ENCODE measurements at regions not wholly inside any gene's neighbourhood (a gene's known extent, or its start where the extent isn't known, plus 50 kb on each side); places are given as distances from the start of the nearest gene placed in this dataset.
"Not testable (repeated sequence)": the region's sequence is repeated elsewhere in the genome, so short reads cannot be mapped to it uniquely, and the experiment has no call there.

GRCh38 chr1:88330201-88330600 is 353.9 kb upstream of the PKN2 start:
- DNase-seq: no peak

DNA sequence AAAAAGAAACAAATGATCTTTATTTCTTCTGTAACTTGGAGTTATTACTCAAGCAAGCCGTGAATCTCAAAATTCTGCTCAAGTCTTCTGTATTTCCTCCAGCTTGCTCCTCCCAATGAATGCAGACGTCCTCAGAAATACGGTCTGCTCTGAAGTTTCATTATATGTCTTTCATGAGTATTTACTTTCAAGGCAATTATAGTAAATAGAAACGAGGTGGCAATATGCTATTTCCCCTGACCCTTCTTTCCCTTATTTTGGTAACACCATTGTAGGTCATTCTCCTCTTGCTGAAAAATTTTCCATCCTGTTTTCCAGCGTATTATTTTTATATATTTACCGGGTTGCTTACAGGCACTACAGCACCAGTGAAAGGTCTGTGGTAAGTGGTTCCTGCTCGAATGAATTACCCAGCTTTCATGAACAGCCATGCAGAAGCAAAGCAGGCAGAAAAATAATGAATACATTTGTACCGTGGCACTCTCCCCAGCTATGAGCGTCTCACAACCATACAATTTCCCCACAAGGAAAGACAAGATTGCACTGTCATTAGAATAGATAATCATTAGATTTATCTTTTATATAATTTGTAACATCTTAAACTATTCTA is 350.9 kb upstream of the PKN2 start:
- no peak for DNase-seq

DNA sequence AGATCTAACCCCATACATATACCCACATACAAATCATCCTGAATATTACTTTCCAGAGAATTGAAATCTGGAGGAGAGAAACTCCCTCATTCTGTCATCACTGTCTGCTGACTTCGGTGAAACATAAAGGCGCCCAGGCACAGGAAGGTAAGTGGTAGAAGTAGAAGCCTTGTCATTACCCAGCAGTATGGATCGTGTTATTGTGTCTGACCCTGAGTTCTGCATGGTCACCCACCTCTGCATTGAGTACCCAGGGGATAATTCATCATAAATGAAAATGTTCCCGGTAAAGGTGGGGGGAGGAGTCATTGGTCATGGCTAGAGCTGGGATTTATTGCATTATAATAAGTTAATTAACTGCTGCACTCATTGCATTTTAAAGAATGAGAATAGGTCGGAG is 342.6 kb upstream of the PKN2 start:
- no peak for DNase-seq

GRCh38 chr1:88342081-88342480 is 342.0 kb upstream of the PKN2 start:
- DNase-seq: not testable (repeated sequence)

DNA sequence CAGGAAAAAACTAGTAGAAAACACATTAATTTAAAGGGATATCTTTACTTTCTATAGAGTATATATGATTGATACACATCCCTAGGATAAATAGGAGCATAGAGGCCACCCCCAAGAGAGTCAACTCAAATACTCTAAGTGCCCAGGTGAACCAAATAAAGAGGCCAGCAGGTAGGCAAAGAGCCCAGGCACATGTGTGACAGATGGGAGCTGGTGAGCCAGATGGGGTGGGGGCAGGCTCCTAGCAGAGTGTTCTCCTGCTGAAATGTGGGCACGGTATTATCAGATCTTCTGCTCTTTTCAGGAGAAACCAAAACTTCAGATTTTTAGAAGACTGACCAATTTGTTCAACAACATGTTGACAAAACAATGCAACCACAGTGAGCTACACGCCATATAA is 333.4 kb upstream of the PKN2 start:
- DNase-seq: no peak

DNA sequence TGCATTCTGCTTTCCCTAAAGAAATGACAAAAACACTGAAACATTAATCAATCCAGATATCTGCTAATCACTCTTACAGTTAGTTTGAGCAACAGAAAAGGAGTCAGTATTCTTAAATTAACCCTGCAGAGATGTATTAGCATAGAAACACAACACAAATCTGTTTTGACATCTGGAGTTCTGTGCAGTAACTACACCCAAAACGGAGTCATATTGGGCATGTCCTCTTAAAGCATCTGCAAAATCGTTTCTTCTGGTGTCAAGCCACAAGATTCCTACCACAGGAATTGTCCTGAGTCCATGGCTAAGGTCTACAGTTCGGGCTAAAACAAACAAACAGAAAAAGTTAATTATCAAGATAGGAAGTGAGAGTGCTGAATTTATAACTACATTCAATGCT is 332.1 kb upstream of the PKN2 start:
- DNase-seq: no peak

DNA sequence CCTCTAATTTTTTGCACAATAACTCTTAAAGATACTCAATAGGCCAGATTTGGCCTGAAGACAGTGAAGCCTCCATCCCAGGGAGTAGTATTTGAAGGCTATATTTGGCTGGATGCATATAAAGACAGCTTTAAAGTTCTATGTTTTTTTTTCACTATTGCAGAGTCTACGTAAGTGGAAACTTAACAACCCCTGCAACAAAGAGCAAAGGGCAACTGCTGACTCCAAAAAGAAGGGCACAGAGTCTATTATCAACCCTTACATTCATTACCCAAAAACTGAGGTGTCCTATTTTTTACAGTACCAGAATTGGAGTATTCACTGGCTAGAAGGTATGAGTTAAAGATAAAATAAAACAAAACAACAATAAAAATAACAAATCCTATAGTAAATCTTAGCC is 329.8 kb upstream of the PKN2 start:
- DNase-seq: no peak

GRCh38 chr1:88357729-88358128 is 326.3 kb upstream of the PKN2 start:
- no peak for DNase-seq

- no peak for DNase-seq
Measured at GRCh38 chr1:88371436-88372023, 312.5 kb upstream of the PKN2 start.

DNA sequence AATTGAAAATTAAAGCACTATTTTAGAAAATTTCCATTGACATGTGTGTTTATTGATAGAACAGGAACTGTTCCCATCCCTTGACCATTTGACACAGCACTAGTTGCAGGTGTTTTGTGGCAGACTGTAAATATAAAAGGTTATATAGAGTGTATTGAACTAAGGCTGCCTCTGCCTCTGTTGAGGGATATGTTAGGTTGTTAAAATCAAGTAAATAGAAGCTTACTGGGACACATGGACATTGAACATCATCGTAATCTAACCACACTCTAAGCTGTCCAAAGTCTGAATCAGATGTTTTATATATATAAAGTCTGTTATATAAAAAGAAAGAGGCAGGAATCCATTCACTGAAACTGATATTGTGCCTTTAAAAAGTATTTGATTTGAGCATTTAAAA is 308.1 kb upstream of the PKN2 start:
- DNase-seq: no peak

DNA sequence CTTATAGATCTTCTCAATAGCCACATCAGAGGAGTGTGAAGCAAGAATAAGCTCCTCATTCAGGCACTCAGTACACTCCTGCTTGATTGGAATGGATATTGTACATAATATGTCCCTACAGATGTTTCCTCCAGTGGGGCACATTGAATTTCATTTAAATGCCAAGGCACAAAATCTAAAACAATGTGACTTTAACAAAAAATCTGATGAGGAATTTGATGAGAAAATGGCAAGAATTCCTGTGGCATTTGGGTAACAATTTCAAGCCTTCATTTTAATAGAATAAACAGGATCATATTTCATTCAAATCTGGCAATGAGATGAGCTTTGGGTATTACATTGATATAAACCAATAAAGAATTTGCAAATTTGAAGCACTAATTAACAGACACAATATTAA is 307.7 kb upstream of the PKN2 start:
- DNase-seq: no peak

- no peak for DNase-seq
Measured at GRCh38 chr1:88378560-88378959, 305.5 kb upstream of the PKN2 start.

DNA sequence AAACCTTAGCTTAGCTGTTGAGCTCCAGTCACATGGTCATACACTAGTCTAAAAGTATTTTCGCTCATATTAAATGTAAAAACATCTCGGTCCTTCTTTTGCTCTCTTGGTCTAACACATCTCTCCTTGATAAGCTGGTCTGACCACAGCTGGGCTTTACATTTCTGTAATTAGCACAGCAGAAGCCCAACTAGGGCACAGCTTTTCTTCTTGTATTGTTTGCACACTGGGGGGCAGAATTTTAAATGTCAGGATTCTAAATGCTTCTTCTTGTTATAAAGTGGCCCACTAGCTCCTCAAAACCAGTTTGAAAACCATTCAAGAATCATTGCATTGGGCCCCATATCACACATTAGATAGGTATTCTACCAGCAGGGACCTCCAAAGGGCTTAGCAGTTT is 289.1 kb upstream of the PKN2 start:
- DNase-seq: no peak

DNA sequence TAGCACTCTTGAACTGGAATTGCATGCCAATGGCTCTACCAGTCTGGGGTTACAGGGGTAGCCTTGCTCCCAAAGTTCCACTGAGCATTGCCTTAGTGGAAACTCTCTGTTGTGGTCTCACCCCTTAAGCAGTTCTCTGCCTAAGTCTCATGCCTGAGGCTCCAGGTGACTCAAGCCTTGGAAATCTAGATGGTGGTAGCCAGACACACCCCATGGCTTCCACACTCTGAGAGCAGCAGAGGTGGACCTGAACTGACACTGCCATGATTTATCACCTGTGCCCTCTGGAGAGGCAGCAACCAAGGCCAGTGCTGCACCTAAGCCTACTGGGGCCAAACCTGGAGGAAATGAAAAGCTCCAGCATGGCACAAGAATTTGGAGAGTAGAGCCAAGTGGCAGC is 285.7 kb upstream of the PKN2 start:
- DNase-seq: no peak

DNA sequence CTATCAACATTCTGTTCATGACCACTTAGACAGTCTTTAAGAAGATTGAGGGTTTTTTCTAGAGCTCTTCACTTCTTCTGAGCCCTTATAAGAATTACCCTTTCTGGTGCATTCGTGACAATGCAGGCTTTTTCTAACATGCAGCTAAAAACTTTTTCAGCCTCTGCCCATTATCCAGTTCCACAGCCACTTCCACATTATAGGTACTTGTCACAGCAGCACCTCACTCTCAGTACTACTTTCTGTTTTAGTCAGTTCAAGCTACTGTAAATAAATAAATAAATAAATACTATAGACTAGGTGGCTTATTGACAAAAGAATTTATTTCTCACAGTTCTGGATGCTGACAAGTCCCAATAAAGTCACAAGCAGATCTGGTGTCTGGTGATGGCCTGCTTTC is 284.4 kb upstream of the PKN2 start:
- DNase-seq: no peak

DNA sequence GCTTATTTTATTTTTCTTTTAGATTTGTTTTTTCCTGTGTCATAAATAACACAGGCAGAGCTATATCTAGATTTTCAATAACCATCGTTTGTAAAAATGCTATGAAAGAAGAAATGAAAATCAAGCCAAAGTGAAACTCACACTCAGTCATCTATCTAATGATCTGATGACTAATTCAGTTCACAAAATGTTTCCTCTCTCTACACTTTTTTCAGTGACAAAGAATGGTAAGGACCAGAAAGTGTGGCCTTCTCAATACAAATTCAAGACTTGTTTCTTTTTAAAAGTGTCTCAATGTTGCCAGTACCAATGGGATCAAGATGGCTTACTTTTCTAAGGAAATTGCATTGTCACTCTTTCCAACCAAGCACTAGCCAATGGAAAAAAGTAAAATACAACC is 282.8 kb upstream of the PKN2 start:
- DNase-seq: no peak

- DNase-seq: no peak
Measured at GRCh38 chr1:88404582-88404981, 279.5 kb upstream of the PKN2 start.

DNA sequence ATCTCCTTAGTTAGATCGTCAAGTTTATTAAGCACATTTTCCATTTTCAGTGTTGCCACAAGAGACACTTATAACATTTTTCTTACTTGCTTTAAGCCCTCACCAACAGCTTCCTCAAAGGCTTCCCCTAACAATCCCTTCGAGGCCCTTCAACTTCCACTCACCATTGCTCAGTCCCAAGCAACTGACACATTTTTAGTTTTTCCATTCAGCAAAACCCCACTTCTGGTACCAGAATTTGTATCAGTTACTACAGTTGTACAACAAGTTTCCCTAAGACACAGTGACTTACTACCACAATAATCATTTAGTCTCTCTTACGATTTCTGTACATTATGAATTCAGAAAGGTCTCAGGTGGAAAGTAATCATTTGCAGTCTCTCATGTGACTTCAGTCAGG is 276.8 kb upstream of the PKN2 start:
- no peak for DNase-seq

DNA sequence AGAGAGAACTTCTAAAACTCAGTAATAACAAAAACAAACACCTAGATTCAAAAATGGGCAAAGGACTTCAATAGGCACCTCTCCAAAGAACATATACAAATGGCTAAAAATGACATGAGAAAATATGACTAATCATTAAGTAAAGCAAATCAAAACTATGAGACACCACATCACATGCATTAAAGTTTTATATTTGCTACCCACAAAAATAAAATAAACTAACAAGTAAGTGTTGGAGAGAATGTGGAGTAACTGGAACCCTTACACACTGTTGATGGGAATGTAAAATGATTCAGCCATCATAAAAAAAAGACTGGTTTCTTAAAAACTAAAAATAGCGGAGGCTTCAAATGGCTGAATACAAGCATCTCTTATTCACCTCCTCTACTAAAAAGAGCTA is 262.1 kb upstream of the PKN2 start:
- DNase-seq: no peak

DNA sequence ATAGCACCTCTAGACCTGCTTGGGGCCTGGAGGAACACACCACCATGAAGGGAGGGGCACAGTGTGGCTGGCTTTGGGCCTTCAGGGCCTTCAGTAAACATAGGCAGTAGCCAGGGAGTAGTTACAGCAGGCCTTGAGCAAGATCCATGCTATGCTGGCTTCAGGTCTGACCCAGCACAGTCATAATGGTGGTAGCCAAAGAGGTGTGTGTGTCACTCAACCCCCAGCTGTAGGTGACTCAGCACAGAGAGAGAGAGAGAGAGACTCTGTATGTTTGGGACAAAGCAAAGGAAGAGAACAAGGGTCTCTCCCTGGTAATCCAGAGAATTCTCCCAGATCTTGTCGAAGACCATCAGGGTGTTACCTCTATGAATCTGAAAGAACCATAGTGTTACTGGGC is 250.5 kb upstream of the PKN2 start:
- DNase-seq: no peak

DNA sequence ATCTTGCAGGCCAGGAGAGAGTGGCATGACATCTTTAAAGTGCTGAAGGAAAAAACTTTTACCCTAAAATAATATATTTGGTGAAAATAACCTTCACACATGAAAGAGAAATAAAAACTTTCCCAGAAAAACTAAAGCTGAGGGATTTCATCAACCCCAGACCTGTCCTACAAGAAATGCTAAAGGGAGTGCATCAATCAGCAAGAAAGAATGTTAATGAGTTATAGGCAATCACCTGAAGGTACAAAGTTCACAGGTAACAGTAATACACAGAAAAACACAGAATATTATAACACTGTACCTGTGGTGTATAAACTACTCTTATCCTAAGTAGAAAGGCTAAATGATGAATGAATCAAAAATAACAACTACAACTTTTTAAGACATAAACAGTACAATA is 249.2 kb upstream of the PKN2 start:
- no peak for DNase-seq

DNA sequence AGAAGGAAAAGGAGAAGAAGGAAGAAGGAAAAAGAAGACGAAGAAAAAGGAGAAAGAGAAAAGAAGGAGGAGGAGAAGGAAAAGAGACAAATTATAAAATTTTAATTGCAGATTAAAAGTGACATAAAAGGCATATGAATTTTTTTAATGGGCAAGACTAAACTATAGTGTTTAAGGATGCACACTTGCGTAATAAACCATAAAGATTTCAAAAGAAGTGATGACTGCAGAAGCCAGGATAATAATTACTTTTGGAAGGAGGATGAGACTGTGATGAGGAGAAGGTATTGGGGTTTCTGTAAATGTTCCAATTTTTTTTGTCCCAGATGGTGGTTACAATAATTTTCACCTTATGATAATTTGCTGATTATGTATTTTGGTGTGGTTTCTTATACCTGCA is 243.1 kb upstream of the PKN2 start:
- DNase-seq: no peak

DNA sequence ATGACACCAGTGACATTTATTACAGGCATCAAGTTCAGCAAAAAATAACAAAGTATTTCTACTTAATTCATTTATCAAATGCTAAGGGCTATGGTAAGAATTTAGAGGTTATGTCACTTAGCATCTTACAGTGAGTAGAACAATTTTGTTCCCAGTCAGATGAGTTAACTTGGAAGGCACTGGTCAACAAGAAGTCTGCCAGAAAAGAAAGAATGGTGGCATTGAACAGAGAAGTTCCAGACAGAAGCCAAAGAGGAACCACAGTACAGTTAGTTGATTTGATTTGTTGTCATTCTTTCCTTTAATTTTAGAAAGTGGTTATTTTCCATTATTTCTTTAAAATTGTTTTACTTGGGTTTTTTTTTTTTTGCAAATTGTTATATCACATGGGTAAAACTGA is 232.2 kb upstream of the PKN2 start:
- DNase-seq: no peak

DNA sequence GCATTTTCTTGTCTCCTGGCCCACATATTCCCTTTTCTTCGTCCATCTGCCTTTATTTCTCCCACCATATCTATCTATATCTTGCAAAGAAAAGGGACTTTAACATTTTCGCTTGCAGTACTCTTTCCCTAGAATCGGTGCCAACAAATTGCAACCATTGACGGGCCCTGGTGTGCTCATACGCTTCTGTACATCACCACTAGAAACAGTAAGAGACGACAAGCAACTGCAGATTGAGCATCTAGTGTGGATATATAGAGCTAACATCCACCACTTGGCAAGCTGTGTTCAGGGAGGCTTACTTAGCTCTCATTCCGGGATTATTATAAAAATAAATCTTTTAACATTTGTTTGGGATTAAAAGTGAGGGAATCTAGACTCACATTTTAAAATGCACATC is 230.8 kb upstream of the PKN2 start:
- DNase-seq: no peak

DNA sequence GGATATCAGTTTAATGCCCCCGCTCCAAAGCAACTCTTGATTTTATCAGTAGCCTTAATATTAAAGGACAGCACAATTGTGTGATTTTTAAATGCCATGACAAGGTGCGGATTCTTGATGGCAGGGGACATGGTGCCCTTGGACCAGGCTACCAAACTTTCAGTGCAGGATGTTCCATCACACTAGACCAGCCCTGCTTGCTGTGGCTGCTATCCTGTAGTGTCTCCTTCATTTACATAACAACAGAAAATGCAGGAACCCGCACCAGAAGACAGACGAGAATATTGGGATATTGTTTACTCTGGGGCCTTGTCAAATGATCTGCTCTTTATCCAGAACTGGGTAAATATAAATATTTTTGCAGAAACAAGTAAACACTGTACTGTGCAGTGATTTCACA is 229.3 kb upstream of the PKN2 start:
- DNase-seq: no peak
